ENCODE measurements at regions not wholly inside any gene's neighbourhood (a gene's known extent, or its start where the extent isn't known, plus 50 kb on each side); places are given as distances from the start of the nearest gene placed in this dataset.

DNA sequence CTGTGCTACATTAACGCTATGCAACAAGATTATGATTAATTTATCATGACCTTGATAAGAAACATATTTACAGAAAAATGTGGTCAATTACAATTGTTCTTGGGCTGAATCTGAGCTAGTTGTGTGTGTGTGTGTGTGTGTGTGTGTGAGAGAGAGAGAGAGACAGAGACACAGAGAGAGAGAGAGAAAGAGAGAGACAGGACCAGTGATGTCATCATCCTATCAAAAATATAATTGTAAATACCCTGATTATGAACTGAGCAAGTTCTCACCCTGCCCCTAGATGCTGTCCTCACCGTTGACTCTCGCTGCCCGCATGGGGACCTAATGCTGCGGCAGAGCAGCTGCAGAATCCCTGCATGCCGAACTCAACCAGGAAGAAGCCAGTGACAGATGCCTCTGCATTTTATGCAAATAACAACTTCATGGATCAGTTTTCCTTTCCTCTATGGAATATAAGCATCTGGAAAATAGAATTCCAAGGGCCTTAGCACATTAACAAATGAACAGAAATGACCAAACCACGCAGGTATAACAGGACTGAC is 512.5 kb downstream of the PLCL1 start:
- Mint-ChIP-seq H3K27ac (no peak overlapping the region), H3K36me3 (ENCODE audit: low read depth) (no peaks in the 10 kb centered on the region), H3K9me3 (ENCODE audit: insufficient read depth) (no peaks in the 10 kb centered on the region), H3K27me3 (ENCODE audit: low read depth) (peaks cover 61% of the 10 kb centered on the region), H3K4me1 (ENCODE audit: low read depth) (no peaks in the 10 kb centered on the region), H3K4me3 (no peak overlapping the region)
- POLR2A ChIA-PET: no interaction called here
- no peak for DNase-seq
- CTCF ChIA-PET: interaction anchor here (1.9 kb wide), 1 partner anchor 7 kb away, joined by 5 read pairs; no protein-coding TSS in a partner anchor
- ATAC-seq: no peak

DNA sequence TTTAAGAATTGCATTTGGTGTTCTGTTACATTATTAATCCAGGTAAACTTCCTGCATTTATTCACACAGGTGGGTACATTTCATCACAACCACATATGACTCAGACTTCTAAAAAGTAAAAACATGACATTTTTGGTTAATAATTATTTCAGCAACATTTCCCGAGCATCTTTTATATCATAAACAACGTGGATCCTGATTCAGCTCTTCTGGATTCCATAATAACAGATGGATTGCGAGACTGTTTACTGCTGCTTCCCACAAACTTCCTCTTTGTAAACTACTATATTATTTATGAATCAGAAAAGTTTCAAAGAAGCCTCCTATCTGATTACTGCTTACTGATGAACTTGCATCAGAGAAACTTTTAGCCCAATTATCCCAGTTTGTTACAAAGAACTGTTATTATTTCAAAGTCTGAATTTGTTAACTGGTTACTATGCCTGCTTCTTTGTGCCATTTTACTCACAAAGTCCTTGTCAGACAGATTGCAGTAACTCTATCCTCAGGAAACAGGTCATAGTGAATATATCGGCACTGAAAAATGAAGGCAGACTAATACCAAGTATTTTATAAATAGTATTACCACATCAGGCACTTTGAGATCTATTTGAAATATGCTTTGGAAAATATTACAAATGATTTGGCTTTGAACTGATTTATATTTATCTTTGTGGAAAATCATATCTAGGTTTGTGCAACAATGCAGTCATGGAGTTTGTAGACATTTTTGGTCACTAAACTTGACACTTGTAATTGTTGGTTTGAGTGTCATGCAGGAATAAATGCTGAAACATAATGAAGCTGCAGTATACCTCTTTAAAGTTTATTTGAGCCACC is 511.6 kb downstream of the PLCL1 start:
- H3K27ac Mint-ChIP-seq: no peak overlapping the region
- no peaks in the 10 kb centered on the region for H3K4me1 Mint-ChIP-seq (ENCODE audit: low read depth)
- H3K9me3 Mint-ChIP-seq (ENCODE audit: insufficient read depth): no peaks in the 10 kb centered on the region
- ATAC-seq (no peak), DNase-seq (no peak)
- peaks cover 54% of the 10 kb centered on the region for H3K27me3 Mint-ChIP-seq (ENCODE audit: low read depth)
- H3K4me3 Mint-ChIP-seq: no peak overlapping the region
- H3K36me3 Mint-ChIP-seq (ENCODE audit: low read depth): no peaks in the 10 kb centered on the region
- ChIA-PET CTCF (interaction anchor here (1.6 to 2.5 kb wide), 2 partner anchors 9 to 16 kb away, joined by 3 to 18 read pairs; no protein-coding TSS in a partner anchor), POLR2A (no interaction called here)

DNA sequence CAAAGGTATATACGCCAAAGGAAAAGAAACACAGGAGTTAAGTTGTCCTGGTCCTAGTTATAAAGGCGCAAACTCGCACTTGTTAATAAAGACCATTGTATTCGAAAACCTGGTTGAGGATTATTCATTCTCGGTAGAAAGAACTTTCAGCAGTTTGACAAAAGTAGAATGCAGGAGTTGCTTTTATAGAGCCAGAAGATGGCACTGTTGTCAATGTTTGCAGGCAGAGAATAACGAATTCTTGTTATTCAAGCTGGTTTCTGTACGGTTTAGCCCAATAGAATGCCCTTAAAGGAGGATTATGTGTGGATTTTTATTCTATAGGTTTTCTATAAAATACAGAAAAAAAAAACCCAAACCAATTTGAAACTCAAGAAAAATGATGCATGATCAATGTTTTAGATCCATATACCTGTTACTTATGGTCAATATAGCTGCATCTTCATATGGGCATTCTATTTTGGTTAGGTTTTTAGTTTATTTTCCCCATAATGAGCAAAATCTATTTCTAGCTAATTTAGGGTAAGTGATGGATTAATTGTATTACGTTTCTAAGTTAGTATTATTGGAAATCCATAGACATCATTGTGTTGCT is 510.3 kb downstream of the PLCL1 start:
- CTCF ChIA-PET: interaction anchor here (0.6 to 3.1 kb wide), 16 partner anchors 8 to 1551 kb away, joined by 3 to 18 read pairs (median 4); no protein-coding TSS in a partner anchor
- Mint-ChIP-seq H3K4me1 (ENCODE audit: low read depth) (no peaks in the 10 kb centered on the region), H3K27me3 (ENCODE audit: low read depth) (peaks cover 46% of the 10 kb centered on the region), H3K36me3 (ENCODE audit: low read depth) (no peaks in the 10 kb centered on the region), H3K9me3 (ENCODE audit: insufficient read depth) (no peaks in the 10 kb centered on the region), H3K27ac (no peak overlapping the region), H3K4me3 (no peak overlapping the region)
- ATAC-seq (peak; percentile 33), DNase-seq (peak; percentile 39)
- POLR2A ChIA-PET: no interaction called here

GRCh38 chr2:198312596-198313483 is 508.4 kb downstream of the PLCL1 start:
- CTCF ChIA-PET: interaction anchor here (0.7 to 3.1 kb wide), 10 partner anchors 16 to 1428 kb away, joined by 3 to 13 read pairs (median 6); no protein-coding TSS in a partner anchor
- ATAC-seq (no peak), DNase-seq (no peak)
- POLR2A ChIA-PET: no interaction called here
- H3K36me3 Mint-ChIP-seq (ENCODE audit: low read depth): no peaks in the 10 kb centered on the region
- peaks cover 42% of the 10 kb centered on the region for H3K27me3 Mint-ChIP-seq (ENCODE audit: low read depth)
- no peak overlapping the region for H3K4me3 Mint-ChIP-seq
- H3K9me3 Mint-ChIP-seq (ENCODE audit: insufficient read depth): no peaks in the 10 kb centered on the region
- no peak overlapping the region for H3K27ac Mint-ChIP-seq
- H3K4me1 Mint-ChIP-seq (ENCODE audit: low read depth): no peaks in the 10 kb centered on the region

GRCh38 chr2:198311020-198311419 is 506.6 kb downstream of the PLCL1 start:
- H3K36me3 Mint-ChIP-seq (ENCODE audit: low read depth): no peaks in the 10 kb centered on the region

DNA sequence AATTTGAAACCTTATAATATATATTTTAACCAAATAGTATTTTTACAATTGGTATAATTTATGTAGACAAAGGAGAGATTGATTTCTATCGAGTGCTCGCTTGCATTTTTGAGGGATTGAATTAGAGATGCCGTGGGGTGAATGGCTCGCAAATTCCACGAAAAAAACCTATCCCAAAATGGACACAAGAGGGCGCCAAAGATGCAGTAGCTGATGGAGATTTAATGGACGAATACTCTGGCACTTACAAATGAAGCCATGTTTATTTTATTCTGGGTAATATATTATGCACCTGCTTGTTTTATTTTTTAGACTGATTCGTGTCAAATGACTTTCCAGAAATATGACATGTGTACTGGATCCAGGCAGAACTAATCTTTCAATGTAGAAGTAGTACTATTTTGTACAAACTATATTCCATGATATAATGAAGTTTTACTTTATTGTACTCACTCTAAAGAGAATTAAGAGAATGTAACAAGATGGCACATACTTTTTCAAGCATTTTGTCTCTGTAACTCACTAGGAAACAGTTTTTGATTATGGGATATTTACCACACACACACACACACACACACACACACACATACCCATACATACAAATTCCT is 505.4 kb downstream of the PLCL1 start:
- CTCF ChIA-PET: interaction anchor here (0.7 to 1.5 kb wide), 8 partner anchors 8 to 1179 kb away, joined by 3 to 5 read pairs (median 3); no protein-coding TSS in a partner anchor
- POLR2A ChIA-PET: no interaction called here
- H3K27me3 Mint-ChIP-seq (ENCODE audit: low read depth): peaks cover 27% of the 10 kb centered on the region
- H3K4me3 Mint-ChIP-seq: no peak overlapping the region
- H3K36me3 Mint-ChIP-seq (ENCODE audit: low read depth): no peaks in the 10 kb centered on the region
- no peaks in the 10 kb centered on the region for H3K4me1 Mint-ChIP-seq (ENCODE audit: low read depth)
- DNase-seq: peak; percentile 72
- no peak overlapping the region for H3K27ac Mint-ChIP-seq
- ATAC-seq: no peak
- no peaks in the 10 kb centered on the region for H3K9me3 Mint-ChIP-seq (ENCODE audit: insufficient read depth)

More at GRCh38 chr2:198311020-198311419, 506.6 kb downstream of the PLCL1 start:
- ChIA-PET POLR2A (no interaction called here), CTCF (no interaction called here)
- DNase-seq (no peak), ATAC-seq (no peak)
- Mint-ChIP-seq H3K9me3 (ENCODE audit: insufficient read depth) (no peaks in the 10 kb centered on the region), H3K4me3 (no peak overlapping the region), H3K4me1 (ENCODE audit: low read depth) (no peaks in the 10 kb centered on the region), H3K27ac (no peak overlapping the region), H3K27me3 (ENCODE audit: low read depth) (peaks cover 36% of the 10 kb centered on the region)

DNA sequence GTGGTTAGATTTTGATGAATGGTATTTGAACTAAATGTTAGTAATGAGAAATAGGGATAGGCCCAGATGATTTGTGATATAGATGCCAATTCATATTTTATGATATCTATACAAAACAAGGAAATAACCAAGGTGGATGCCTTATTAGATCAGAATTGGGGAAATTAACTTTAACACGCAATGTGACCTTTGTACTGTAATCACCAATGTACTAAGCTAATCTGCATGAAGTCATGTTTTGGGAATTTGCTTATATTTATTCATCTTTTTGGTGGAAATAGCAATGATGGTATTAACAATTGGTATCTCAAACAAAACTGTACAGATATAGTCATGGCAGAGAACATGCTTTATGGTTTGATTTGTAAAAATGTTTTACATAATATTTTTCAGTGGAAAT is 504.7 kb downstream of the PLCL1 start:
- ATAC-seq (no peak), DNase-seq (no peak)
- CTCF ChIA-PET: interaction anchor here (0.7 to 1.5 kb wide), 7 partner anchors 9 to 1179 kb away, joined by 3 to 5 read pairs (median 3); no protein-coding TSS in a partner anchor
- H3K9me3 Mint-ChIP-seq (ENCODE audit: insufficient read depth): no peaks in the 10 kb centered on the region
- POLR2A ChIA-PET: no interaction called here
- H3K27ac Mint-ChIP-seq: no peak overlapping the region
- H3K4me1 Mint-ChIP-seq (ENCODE audit: low read depth): no peaks in the 10 kb centered on the region
- H3K4me3 Mint-ChIP-seq: no peak overlapping the region
- no peaks in the 10 kb centered on the region for H3K36me3 Mint-ChIP-seq (ENCODE audit: low read depth)
- peaks cover 25% of the 10 kb centered on the region for H3K27me3 Mint-ChIP-seq (ENCODE audit: low read depth)

- no peak for DNase-seq
- no peak for ATAC-seq
- Mint-ChIP-seq H3K27me3 (ENCODE audit: low read depth) (peaks cover 23% of the 10 kb centered on the region), H3K27ac (no peak overlapping the region), H3K4me1 (ENCODE audit: low read depth) (no peaks in the 10 kb centered on the region), H3K36me3 (ENCODE audit: low read depth) (no peaks in the 10 kb centered on the region), H3K4me3 (no peak overlapping the region), H3K9me3 (ENCODE audit: insufficient read depth) (no peaks in the 10 kb centered on the region)
- ChIA-PET CTCF (no interaction called here), POLR2A (no interaction called here)
Observed at GRCh38 chr2:198308368-198308767, 504.0 kb downstream of the PLCL1 start.

- Mint-ChIP-seq H3K9me3 (ENCODE audit: insufficient read depth) (no peaks in the 10 kb centered on the region), H3K36me3 (ENCODE audit: low read depth) (no peaks in the 10 kb centered on the region), H3K27me3 (ENCODE audit: low read depth) (peaks cover 16% of the 10 kb centered on the region), H3K4me1 (ENCODE audit: low read depth) (no peaks in the 10 kb centered on the region), H3K4me3 (no peak overlapping the region), H3K27ac (no peak overlapping the region)
- POLR2A ChIA-PET: no interaction called here
- CTCF ChIA-PET: interaction anchor here (1.5 kb wide), 1 partner anchor 7 kb away, joined by 6 read pairs; no protein-coding TSS in a partner anchor
- DNase-seq (no peak), ATAC-seq (no peak)
Observed at GRCh38 chr2:198307093-198307492, 502.7 kb downstream of the PLCL1 start.

DNA sequence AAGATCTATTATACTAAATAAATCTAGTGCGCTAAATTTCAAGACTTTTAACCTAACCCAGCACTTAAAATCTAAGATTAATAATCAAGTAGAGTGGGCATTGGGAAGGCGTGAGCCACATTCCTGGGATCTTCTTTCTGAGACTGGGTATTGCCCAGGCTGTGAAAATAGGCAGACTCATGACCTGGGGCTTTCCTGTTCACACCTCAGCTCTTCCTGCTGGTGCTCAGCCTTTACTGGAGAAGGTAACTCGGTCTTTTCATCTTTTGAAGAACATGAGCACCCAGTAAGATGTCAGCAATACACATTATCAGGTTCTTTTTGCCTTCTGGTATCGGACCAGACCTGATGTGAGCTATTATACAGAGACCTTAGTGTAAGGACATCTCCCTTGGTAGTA is 500.5 kb downstream of the PLCL1 start:
- Mint-ChIP-seq H3K36me3 (ENCODE audit: low read depth) (no peaks in the 10 kb centered on the region), H3K9me3 (ENCODE audit: insufficient read depth) (no peaks in the 10 kb centered on the region), H3K4me3 (no peak overlapping the region), H3K27ac (no peak overlapping the region), H3K4me1 (ENCODE audit: low read depth) (no peaks in the 10 kb centered on the region), H3K27me3 (ENCODE audit: low read depth) (peaks cover 14% of the 10 kb centered on the region)
- ChIA-PET POLR2A (no interaction called here), CTCF (interaction anchor here (2.4 kb wide), 1 partner anchor 8 kb away, joined by 6 read pairs; no protein-coding TSS in a partner anchor)
- DNase-seq: no peak
- no peak for ATAC-seq

DNA sequence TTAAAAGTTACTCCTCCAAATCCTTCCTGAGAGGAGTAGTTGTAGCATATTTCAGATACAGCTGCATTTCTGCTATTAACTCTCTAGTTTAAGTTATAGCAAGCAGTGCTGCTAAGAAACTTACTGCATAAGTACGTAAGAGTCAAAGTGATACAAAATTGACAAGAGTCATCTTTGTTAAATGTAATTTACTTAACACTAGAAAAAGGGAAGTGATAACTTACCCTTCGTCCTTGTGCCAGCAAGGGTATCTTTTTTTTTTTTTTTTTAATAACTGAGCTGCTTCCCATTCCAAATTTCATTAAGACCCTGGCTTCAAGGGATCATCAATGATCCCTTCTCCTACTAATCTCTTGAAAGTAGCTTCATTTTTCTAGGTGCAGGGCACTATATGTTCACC is 493.0 kb downstream of the PLCL1 start:
- ATAC-seq (no peak), DNase-seq (no peak)
- H3K4me1 Mint-ChIP-seq (ENCODE audit: low read depth): no peaks in the 10 kb centered on the region
- no peak overlapping the region for H3K4me3 Mint-ChIP-seq
- no peak overlapping the region for H3K27ac Mint-ChIP-seq
- no peaks in the 10 kb centered on the region for H3K36me3 Mint-ChIP-seq (ENCODE audit: low read depth)
- H3K27me3 Mint-ChIP-seq (ENCODE audit: low read depth): peaks cover 2% of the 10 kb centered on the region
- no peaks in the 10 kb centered on the region for H3K9me3 Mint-ChIP-seq (ENCODE audit: insufficient read depth)
- CTCF ChIA-PET: interaction anchor here (0.6 to 2.7 kb wide), 32 partner anchors 8 to 1191 kb away, joined by 3 to 12 read pairs (median 4); partner anchors contain the start of gene PLCL1
- POLR2A ChIA-PET: no interaction called here

All from activated CD8-positive, alpha-beta T cell treated with anti-CD3 and anti-CD28 coated beads, Interleukin-2, amount 10 ng/mL, durations not matched to agents 7 days and 5 days (primary cell).